HepG2 (cell line): ENCODE measurements at regions not wholly inside any gene's neighbourhood (a gene's known extent, or its start where the extent isn't known, plus 50 kb on each side); places are given as distances from the start of the nearest gene placed in this dataset.

Experiments
- ATAC-seq: fragments of 200-7000 bp; cut with Tn5 transposase; 3 replicates; pipeline ENCODE4 v1.9.1; 2020; ENCODE audit warnings: mild to moderate bottlenecking, moderate library complexity
- BruUV-seq: library from RNA; stranded (reverse); fragments of 400-500 nt; replicated peaks from 2 replicates; lab custom pipeline; 2021; lab: Mats Ljungman, UMichigan
- CTCF ChIA-PET: fragments of 300-600 bp; formaldehyde crosslinking; extraction: SDS; loops from one replicate; lab custom pipeline; 2021; ENCODE audit warnings: low total read pairs, inconsistent platforms, low intra/inter-chr PET ratio; lab: Yijun Ruan, JAX
- POLR2A ChIA-PET: fragments of 350-600 bp; sonication (Branson Sonifier 250); formaldehyde crosslinking; loops from one replicate; lab custom pipeline; 2020; ENCODE audit warnings: antibody characterized with exemption, inconsistent platforms; lab: Yijun Ruan, JAX
- DNase-seq: peaks from one replicate; pipeline ENCODE4 v3.0.0-alpha.2; 2015; ENCODE audit warnings: low spot score
- FAIRE-seq: peaks from 3 replicates; lab custom pipeline; 2011; peaks lifted over from hg19 to GRCh38; lab: Jason Lieb, UNC
- H2AFZ ChIP-seq: one replicate; pipeline ENCODE4 v1.6.1; 2011; ENCODE audit warnings: low read length, inconsistent platforms
- H3K27ac ChIP-seq: fragments of 300-600 bp; 3 replicates; pipeline ENCODE4 v1.8.0; 2011; ENCODE audit warnings: mixed run types, mild to moderate bottlenecking, mixed read lengths, low read length, inconsistent platforms; ENCODE audit not compliant: insufficient read depth; ENCODE audit errors: extremely low read length
- H3K27me3 ChIP-seq, 2 experiments: fragments of 200-600 bp in 1 of 2; 2 replicates in 1 of 2; 3 replicates in 1 of 2; pipeline versions ENCODE4 v1.6.0 to v1.8.0; 2011; ENCODE audit warnings: low read length in 2 of 2, mild to moderate bottlenecking in 2 of 2, moderate library complexity in 2 of 2, inconsistent platforms in 1 of 2; ENCODE audit not compliant: insufficient read depth in 2 of 2, control insufficient read depth in 1 of 2
- H3K36me3 ChIP-seq, 2 experiments: fragments of 200-600 bp in 1 of 2; replicated peaks in 1 of 2; 2 replicates in 1 of 2; 3 replicates in 1 of 2; pipeline versions ENCODE4 v1.5.1 to v1.8.0; 2011; ENCODE audit warnings: low read length in 2 of 2, inconsistent platforms in 1 of 2; ENCODE audit not compliant: insufficient read depth in 2 of 2, control insufficient read depth in 1 of 2
- H3K4me1 ChIP-seq: 2 replicates; pipeline ENCODE4 v1.5.1; 2012; ENCODE audit warnings: low read length, inconsistent platforms; ENCODE audit not compliant: insufficient read depth
- H3K4me2 ChIP-seq: 2 replicates; pipeline ENCODE4 v1.6.0; 2011; ENCODE audit warnings: low read depth, low read length, inconsistent platforms
- H3K4me3 ChIP-seq, 3 experiments: fragments of 200-600 bp in 1 of 3; sonication (generic), shearing (Covaris generic) in 1 of 3; replicated peaks in 1 of 3; 2 replicates each; pipeline ENCODE4 v1.5.1; 2011 to 2016; ENCODE audit warnings: low read length in 3 of 3, inconsistent platforms in 2 of 3, low read depth in 2 of 3, mild to moderate bottlenecking in 2 of 3, control low read depth in 1 of 3, mixed read lengths in 1 of 3; ENCODE audit not compliant: insufficient read depth in 1 of 3
- H3K79me2 ChIP-seq: one replicate; pipeline ENCODE4 v1.6.1; 2011; ENCODE audit warnings: low read length, inconsistent platforms; ENCODE audit not compliant: insufficient read depth
- H3K9ac ChIP-seq: 2 replicates; pipeline ENCODE4 v1.6.0; 2011; ENCODE audit warnings: mild to moderate bottlenecking, low read depth, low read length, inconsistent platforms; ENCODE audit not compliant: insufficient read depth
- H3K9me3 ChIP-seq: 2 replicates; pipeline ENCODE4 v1.5.1; 2012; ENCODE audit warnings: mild to moderate bottlenecking, low read length
- H4K20me1 ChIP-seq: 2 replicates; pipeline ENCODE4 v1.6.0; 2011; ENCODE audit warnings: inconsistent platforms, mild to moderate bottlenecking, low read length, moderate library complexity; ENCODE audit not compliant: insufficient read depth
- ATF7-NPFF ChIP-seq: sonication (generic); formaldehyde crosslinking; IDR thresholded peaks from 2 replicates; pipeline ENCODE4 v1.8.1; 2023; ENCODE audit warnings: mild to moderate bottlenecking, low read depth, missing genetic modification reagents, moderate library complexity
- MIXL1 ChIP-seq: IDR thresholded peaks from 2 replicates; pipeline ENCODE4 v1.6.1; 2016
- SETDB1 ChIP-seq: sonication (generic); formaldehyde crosslinking; IDR thresholded peaks from 2 replicates; pipeline ENCODE4 v1.5.1; 2020; ENCODE audit warnings: missing genetic modification reagents, mild to moderate bottlenecking, borderline replicate concordance
- STAG1 ChIP-seq: sonication (generic); formaldehyde crosslinking; IDR thresholded peaks from 2 replicates; pipeline ENCODE4 v1.4.0; 2020; ENCODE audit warnings: missing genetic modification reagents
- ZNF556 ChIP-seq: sonication (generic); formaldehyde crosslinking; IDR thresholded peaks from 2 replicates; pipeline ENCODE4 v1.4.0; 2020; ENCODE audit warnings: mild to moderate bottlenecking, missing genetic modification reagents, borderline replicate concordance
- ZNF557 ChIP-seq: sonication (generic); formaldehyde crosslinking; IDR thresholded peaks from 2 replicates; pipeline ENCODE4 v1.4.0; 2020; ENCODE audit warnings: missing genetic modification reagents
- ZNF781 ChIP-seq: sonication (generic); formaldehyde crosslinking; IDR thresholded peaks from 2 replicates; pipeline ENCODE4 v1.5.1; 2020; ENCODE audit warnings: borderline replicate concordance, mild to moderate bottlenecking, missing genetic modification reagents; ENCODE audit errors: not compliant biosample characterization
- ZNF891 ChIP-seq: sonication (generic); formaldehyde crosslinking; IDR thresholded peaks from 2 replicates; pipeline ENCODE4 v1.5.0; 2020; ENCODE audit warnings: mild to moderate bottlenecking, missing genetic modification reagents
- ZSCAN25 ChIP-seq: sonication (generic); formaldehyde crosslinking; IDR thresholded peaks from 2 replicates; pipeline ENCODE4 v1.8.0; 2022; ENCODE audit warnings: mild to moderate bottlenecking, missing genetic modification reagents
- WGBS: methylation state at CpG from one replicate; pipeline ENCODE4 v1.1.6; 2017; ENCODE audit warnings: low lambda C conversion rate; 5-methylcytosine and 5-hydroxymethylcytosine counted together
- in situ Hi-C: cut with HindIII; loops from 2 replicates; pipeline ENCODE4 v1.10.0; 2017; ENCODE audit warnings: low pct_unique_long_range_greater_than_20kb; ENCODE audit not compliant: extremely low pct_ligation_motif_present
- intact Hi-C: fragments of 100-400 bp; cut with micrococcal nuclease; formaldehyde crosslinking; loops from one replicate; pipeline ENCODE4 v1.10.0; 2022; ENCODE audit not compliant: unreplicated experiment
- TF ChIP-seq, protein P1 (sequence below): sonication (generic); formaldehyde crosslinking; IDR thresholded peaks from 2 replicates; pipeline ENCODE4 v1.5.0; 2020; ENCODE audit warnings: mild to moderate bottlenecking, missing genetic modification reagents, moderate library complexity

GRCh38 chr12:92502417-92503028 lies 200.3 kb upstream of the PLEKHG7 start:
- in situ Hi-C loops (no loop called here), intact Hi-C loops (loop anchor here (5.0 kb wide), 1 partner anchor 365 kb away; no protein-coding TSS in a partner anchor)
- H3K9ac ChIP-seq, result 0 out of 2 replicates have a peak overlapping the region, but pooled peaks have one; percentile 15
- ChIA-PET CTCF (no interaction called here), POLR2A (interaction anchor here (3.8 kb wide), 1 partner anchor 357 kb away, joined by 40 read pairs; the partner anchor contains the start of gene BTG1)
- DNase-seq (peak; percentile 24), ATAC-seq (peak; percentile 62), FAIRE-seq (peak; percentile 18)
- H3K36me3 ChIP-seq, result no peaks in the 10 kb centered on the region
- no peaks in the 10 kb centered on the region for H4K20me1 ChIP-seq
- H2AFZ ChIP-seq, result no peak overlapping the region
- H3K9me3 ChIP-seq, result no peaks in the 10 kb centered on the region
- H3K27ac ChIP-seq, result peak overlapping the region; percentile 68
- no peaks in the 10 kb centered on the region for H3K79me2 ChIP-seq
- BruUV-seq, result no TSS peak
- WGBS, result 26% methylated on average over 3 of the region's 3 CpGs
- peaks cover 53% of the 10 kb centered on the region for H3K4me1 ChIP-seq
- H3K4me2 ChIP-seq, result peak overlapping the region; percentile 94
- H3K27me3 ChIP-seq, result no peaks in the 10 kb centered on the region
- TF ChIP-seq ZNF891 (CRISPR knock-in tag) (no peak), STAG1 (CRISPR knock-in tag) (peak; percentile 50), ZNF556 (CRISPR knock-in tag) (no peak), ZSCAN25 (no peak), MIXL1 (CRISPR knock-in tag) (0 out of 2 replicates have a peak, but pooled peaks have one; percentile 16), ATF7-NPFF (CRISPR knock-in tag) (no peak), SETDB1 (CRISPR knock-in tag) (no peak), ZNF781 (CRISPR knock-in tag) (no peak), ZNF557 (no peak)
- TF ChIP-seq, protein P1, sequence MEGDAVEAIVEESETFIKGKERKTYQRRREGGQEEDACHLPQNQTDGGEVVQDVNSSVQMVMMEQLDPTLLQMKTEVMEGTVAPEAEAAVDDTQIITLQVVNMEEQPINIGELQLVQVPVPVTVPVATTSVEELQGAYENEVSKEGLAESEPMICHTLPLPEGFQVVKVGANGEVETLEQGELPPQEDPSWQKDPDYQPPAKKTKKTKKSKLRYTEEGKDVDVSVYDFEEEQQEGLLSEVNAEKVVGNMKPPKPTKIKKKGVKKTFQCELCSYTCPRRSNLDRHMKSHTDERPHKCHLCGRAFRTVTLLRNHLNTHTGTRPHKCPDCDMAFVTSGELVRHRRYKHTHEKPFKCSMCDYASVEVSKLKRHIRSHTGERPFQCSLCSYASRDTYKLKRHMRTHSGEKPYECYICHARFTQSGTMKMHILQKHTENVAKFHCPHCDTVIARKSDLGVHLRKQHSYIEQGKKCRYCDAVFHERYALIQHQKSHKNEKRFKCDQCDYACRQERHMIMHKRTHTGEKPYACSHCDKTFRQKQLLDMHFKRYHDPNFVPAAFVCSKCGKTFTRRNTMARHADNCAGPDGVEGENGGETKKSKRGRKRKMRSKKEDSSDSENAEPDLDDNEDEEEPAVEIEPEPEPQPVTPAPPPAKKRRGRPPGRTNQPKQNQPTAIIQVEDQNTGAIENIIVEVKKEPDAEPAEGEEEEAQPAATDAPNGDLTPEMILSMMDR (CRISPR knock-in tag), result peak; percentile 43; the same call in 1 of the 2 replicates
- peak overlapping the region in 2 of 3 experiments; percentile 54 to 55; a peak in 1 of 6 replicates for H3K4me3 ChIP-seq
